ENCODE measurements at regions not wholly inside any gene's neighbourhood (a gene's known extent, or its start where the extent isn't known, plus 50 kb on each side); places are given as distances from the start of the nearest gene placed in this dataset.

- no peaks in the 10 kb centered on the region for H3K9me3 ChIP-seq
- DNase-seq (ENCODE audit: low read depth in 1 of 2, low spot score in 1 of 2): no peak
- no peak for TF ChIP-seq RNF2 (IDR thresholded peaks at IDR 0.05; ENCODE audit: borderline replicate concordance, low read depth)
- no peak for TF ChIP-seq CHD4 (IDR thresholded peaks at IDR 0.05; ENCODE audit: borderline replicate concordance)
- TF ChIP-seq MYC (IDR thresholded peaks at IDR 0.05; ENCODE audit: borderline replicate concordance, low read length): no peak
- no peak for TF ChIP-seq SREBF2 (IDR thresholded peaks at IDR 0.05)
- TF ChIP-seq CBX2 (IDR thresholded peaks at IDR 0.05; ENCODE audit: borderline replicate concordance, low read depth): no peak
- no peak for TF ChIP-seq POLR2A (IDR thresholded peaks at IDR 0.05; ENCODE audit: low read length)
- TF ChIP-seq ESRRA (IDR thresholded peaks at IDR 0.05; ENCODE audit: borderline replicate concordance, low read length): no peak
- TF ChIP-seq MAZ (IDR thresholded peaks at IDR 0.05; ENCODE audit: borderline replicate concordance, low read depth, low read length): no peak
- TF ChIP-seq TP53 (CRISPR knock-in tag; IDR thresholded peaks at IDR 0.05): no peak
- no peak for TF ChIP-seq EHF (CRISPR knock-in tag; IDR thresholded peaks at IDR 0.05)
- TF ChIP-seq MAFK (IDR thresholded peaks at IDR 0.05; ENCODE audit: partially characterized antibody): no peak
- no peak overlapping the region for H3K4me2 ChIP-seq
- ChIA-PET POLR2A (no interaction called here), CTCF (no interaction called here)
- ATAC-seq: no peak
- H3K4me3 ChIP-seq: no peak overlapping the region
- no peak for FAIRE-seq
- H3K4me1 ChIP-seq: no peaks in the 10 kb centered on the region
- WGBS (ENCODE audit: missing lambda C conversion rate): 2% methylated on average over 3 of the region's 3 CpGs
- H3K27ac ChIP-seq: no peak overlapping the region
Observed at GRCh38 chr18:66077066-66077465, 326.3 kb downstream of the CDH7 start.

- H3K4me2 ChIP-seq: no peak overlapping the region
- TF ChIP-seq HOXB5 (CRISPR knock-in tag; IDR thresholded peaks at IDR 0.05): no peak
- TF ChIP-seq EHF (CRISPR knock-in tag; IDR thresholded peaks at IDR 0.05): no peak
- no peak for TF ChIP-seq HOXB13 (CRISPR knock-in tag; IDR thresholded peaks at IDR 0.05; ENCODE audit: low read depth)
- no peak for TF ChIP-seq CEBPB (IDR thresholded peaks at IDR 0.05)
- no peak for TF ChIP-seq JUN (IDR thresholded peaks at IDR 0.05)
- no peak for TF ChIP-seq EP300 (IDR thresholded peaks at IDR 0.05)
- TF ChIP-seq BHLHE40 (IDR thresholded peaks at IDR 0.05; ENCODE audit: low read depth, low read length): no peak
- TF ChIP-seq, protein P1, sequence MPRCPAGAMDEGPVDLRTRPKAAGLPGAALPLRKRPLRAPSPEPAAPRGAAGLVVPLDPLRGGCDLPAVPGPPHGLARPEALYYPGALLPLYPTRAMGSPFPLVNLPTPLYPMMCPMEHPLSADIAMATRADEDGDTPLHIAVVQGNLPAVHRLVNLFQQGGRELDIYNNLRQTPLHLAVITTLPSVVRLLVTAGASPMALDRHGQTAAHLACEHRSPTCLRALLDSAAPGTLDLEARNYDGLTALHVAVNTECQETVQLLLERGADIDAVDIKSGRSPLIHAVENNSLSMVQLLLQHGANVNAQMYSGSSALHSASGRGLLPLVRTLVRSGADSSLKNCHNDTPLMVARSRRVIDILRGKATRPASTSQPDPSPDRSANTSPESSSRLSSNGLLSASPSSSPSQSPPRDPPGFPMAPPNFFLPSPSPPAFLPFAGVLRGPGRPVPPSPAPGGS (IDR thresholded peaks at IDR 0.05): no peak
- no peak for TF ChIP-seq FOSB (CRISPR knock-in tag; IDR thresholded peaks at IDR 0.05)
- TF ChIP-seq CHD2 (IDR thresholded peaks at IDR 0.05; ENCODE audit: low read length, partially characterized antibody): no peak
- WGBS (ENCODE audit: missing lambda C conversion rate): 45% methylated on average over 2 of the region's 2 CpGs
- CTCF ChIA-PET: no interaction called here
- POLR2A ChIA-PET: no interaction called here
- FAIRE-seq: no peak
- H3K4me3 ChIP-seq: no peak overlapping the region
- no peaks in the 10 kb centered on the region for H3K4me1 ChIP-seq
- no peaks in the 10 kb centered on the region for H3K9me3 ChIP-seq
- no peak for DNase-seq (ENCODE audit: low read depth in 1 of 2, low spot score in 1 of 2)
- no peak for ATAC-seq
- no peak overlapping the region for H3K27ac ChIP-seq
Observed at GRCh38 chr18:66066191-66066590, 315.4 kb downstream of the CDH7 start.

DNA sequence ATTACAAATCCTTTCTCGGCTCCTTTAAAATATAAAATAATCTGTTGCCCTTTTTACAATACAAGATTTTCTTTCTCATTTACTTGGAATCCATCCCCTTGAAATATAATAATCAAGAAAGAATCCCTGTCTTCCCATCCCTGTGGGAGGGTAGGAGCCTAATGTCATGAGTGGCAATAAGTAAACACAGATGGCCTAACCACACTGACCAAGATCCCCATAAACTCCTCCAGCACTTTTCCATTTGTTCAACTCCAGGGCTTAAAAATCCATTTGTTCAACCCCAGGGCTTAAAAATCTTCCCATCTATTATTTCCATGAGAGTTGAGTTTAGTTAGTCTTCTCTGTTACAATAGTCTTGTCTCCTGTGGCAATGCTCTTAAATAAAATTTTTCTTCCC lies 297.6 kb downstream of the CDH7 start:
- Histone ChIP-seq H3K4me1 (no peaks in the 10 kb centered on the region), H3K27ac (no peak overlapping the region), H3K4me3 (no peak overlapping the region), H3K4me2 (no peak overlapping the region), H3K9me3 (no peaks in the 10 kb centered on the region)
- CTCF ChIA-PET: no interaction called here
- DNase-seq (ENCODE audit: low read depth in 1 of 2, low spot score in 1 of 2): no peak
- 12% methylated on average over 1 of the region's 1 CpG for WGBS (ENCODE audit: missing lambda C conversion rate)
- ATAC-seq: no peak
- no peak for FAIRE-seq
- TF ChIP-seq HEYL (CRISPR knock-in tag; IDR thresholded peaks at IDR 0.05) (no peak), USF2 (IDR thresholded peaks at IDR 0.05) (no peak), RCOR1 (IDR thresholded peaks at IDR 0.05; ENCODE audit: low read depth, low read length) (no peak), RFX5 (IDR thresholded peaks at IDR 0.05) (no peak), NR3C1 (IDR thresholded peaks at IDR 0.05) (no peak), PHF8 (IDR thresholded peaks at IDR 0.05; ENCODE audit: borderline replicate concordance, low read depth) (no peak), CTCF (IDR thresholded peaks at IDR 0.05) (no peak), MYC (IDR thresholded peaks at IDR 0.05; ENCODE audit: borderline replicate concordance, low read length) (no peak), JUN (IDR thresholded peaks at IDR 0.05) (no peak), MAZ (IDR thresholded peaks at IDR 0.05; ENCODE audit: borderline replicate concordance, low read depth, low read length) (no peak), EP300 (IDR thresholded peaks at IDR 0.05) (no peak), FOSL2 (IDR thresholded peaks at IDR 0.05) (no peak), FOSL2 (CRISPR knock-in tag; IDR thresholded peaks at IDR 0.05) (no peak)
- TF ChIP-seq, protein P2, sequence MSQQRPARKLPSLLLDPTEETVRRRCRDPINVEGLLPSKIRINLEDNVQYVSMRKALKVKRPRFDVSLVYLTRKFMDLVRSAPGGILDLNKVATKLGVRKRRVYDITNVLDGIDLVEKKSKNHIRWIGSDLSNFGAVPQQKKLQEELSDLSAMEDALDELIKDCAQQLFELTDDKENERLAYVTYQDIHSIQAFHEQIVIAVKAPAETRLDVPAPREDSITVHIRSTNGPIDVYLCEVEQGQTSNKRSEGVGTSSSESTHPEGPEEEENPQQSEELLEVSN (IDR thresholded peaks at IDR 0.05; ENCODE audit: borderline replicate concordance, low read depth): no peak
- POLR2A ChIA-PET: no interaction called here

Data from A549 (cell line).